ENCODE measurements at regions not wholly inside any gene's neighbourhood (a gene's known extent, or its start where the extent isn't known, plus 50 kb on each side); places are given as distances from the start of the nearest gene placed in this dataset.

DNA sequence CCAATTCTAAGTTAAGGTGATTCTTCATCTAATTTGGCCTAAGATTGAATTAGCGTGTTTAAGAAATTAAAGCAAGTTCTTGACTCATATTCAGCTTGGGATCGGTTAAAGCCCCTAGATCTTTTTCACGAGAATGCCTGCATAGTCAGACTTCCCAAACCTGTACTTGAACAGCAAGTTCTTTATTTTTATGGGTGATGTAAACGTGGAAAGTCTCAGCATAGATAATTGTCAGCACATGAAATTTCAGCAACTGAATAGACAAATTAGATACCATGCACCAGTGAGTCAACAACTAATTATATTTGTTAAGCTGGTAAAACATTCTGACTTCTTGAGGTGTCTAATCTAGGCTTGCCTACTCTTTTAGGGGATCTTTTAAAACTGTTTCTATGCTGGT, 183.1 kb upstream of the TNFAIP3 start:
- DNase-seq (ENCODE audit: extremely low spot score in 2 of 2) = no peak
- Histone ChIP-seq H3K4me3 (no peak overlapping the region), H3K27me3 (no peaks in the 10 kb centered on the region), H3K36me3 (no peaks in the 10 kb centered on the region), H3K9me3 (no peaks in the 10 kb centered on the region), H3K27ac (no peak overlapping the region), H3K4me1 (no peaks in the 10 kb centered on the region)
- intact Hi-C loops (cut with DNase I) = no loop called here
- TF ChIP-seq CTCF (IDR thresholded peaks at IDR 0.05) (no peak), POLR2A (IDR thresholded peaks at IDR 0.05) (no peak), POLR2AphosphoS5 (IDR thresholded peaks at IDR 0.05; ENCODE audit: insufficient read depth in 1 of 2, low read depth in 1 of 2) (no peak)

DNA sequence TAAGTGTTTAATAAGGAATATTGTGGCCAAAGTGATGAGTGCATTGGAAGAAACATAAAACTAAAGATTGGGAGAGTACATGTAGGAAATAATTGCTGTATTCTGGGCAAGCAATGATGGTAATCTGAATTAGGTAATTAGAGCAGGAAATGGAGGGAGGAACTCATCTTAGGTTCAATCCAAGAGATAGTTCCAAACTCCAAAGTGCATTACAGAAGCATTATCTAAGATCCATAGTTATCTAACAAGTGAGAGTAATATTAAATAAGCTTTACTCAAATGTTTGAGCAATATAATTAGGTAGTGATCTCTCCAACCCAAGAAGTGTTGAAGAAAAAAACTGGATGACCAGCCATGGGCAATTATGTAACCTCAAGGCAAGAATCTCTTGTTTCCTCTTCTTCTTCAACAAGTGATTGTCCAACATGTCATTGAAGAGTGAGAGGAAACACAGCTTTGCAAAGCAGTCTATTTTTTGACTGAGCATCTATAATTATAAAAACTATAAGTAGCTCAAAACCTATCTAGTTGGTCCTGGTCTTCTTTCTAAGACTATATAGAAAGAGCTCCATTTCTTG, 181.2 kb upstream of the TNFAIP3 start:
- Histone ChIP-seq H3K27ac (no peak overlapping the region), H3K36me3 (no peaks in the 10 kb centered on the region), H3K9me3 (no peaks in the 10 kb centered on the region), H3K4me3 (no peak overlapping the region), H3K4me1 (no peaks in the 10 kb centered on the region), H3K27me3 (no peaks in the 10 kb centered on the region)
- TF ChIP-seq POLR2A (IDR thresholded peaks at IDR 0.05) (no peak), CTCF (IDR thresholded peaks at IDR 0.05) (no peak), POLR2AphosphoS5 (IDR thresholded peaks at IDR 0.05; ENCODE audit: insufficient read depth in 1 of 2, low read depth in 1 of 2) (no peak)
- no peak for DNase-seq (ENCODE audit: extremely low spot score in 2 of 2)
- intact Hi-C loops (cut with DNase I) = no loop called here

DNA sequence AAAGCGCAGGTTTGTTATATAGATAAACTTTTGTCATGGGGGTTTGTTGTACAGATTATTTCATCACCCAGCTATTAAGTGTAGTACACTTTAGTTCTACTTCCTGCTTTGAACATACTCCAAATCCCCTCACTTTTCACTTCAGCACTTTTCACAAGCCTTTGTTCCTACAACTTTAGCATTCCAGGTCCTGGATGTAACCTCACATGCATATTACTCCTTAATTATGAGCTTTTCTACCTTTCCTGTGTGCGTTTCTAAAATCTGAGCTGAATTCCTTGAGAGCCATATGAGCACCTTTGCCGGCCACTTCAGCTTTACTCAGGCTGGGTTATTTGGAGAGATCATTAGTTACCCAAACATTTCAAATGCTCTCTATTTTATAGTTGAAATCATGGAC, 179.2 kb upstream of the TNFAIP3 start:
- intact Hi-C loops (cut with DNase I) = no loop called here
- H3K36me3 ChIP-seq = no peaks in the 10 kb centered on the region
- no peak overlapping the region for H3K4me3 ChIP-seq
- TF ChIP-seq POLR2A (IDR thresholded peaks at IDR 0.05) = no peak
- no peak for TF ChIP-seq POLR2AphosphoS5 (IDR thresholded peaks at IDR 0.05; ENCODE audit: insufficient read depth in 1 of 2, low read depth in 1 of 2)
- TF ChIP-seq CTCF (IDR thresholded peaks at IDR 0.05) = no peak
- DNase-seq (ENCODE audit: extremely low spot score in 2 of 2) = no peak
- H3K4me1 ChIP-seq = no peaks in the 10 kb centered on the region
- H3K9me3 ChIP-seq = no peaks in the 10 kb centered on the region
- H3K27ac ChIP-seq = no peak overlapping the region
- H3K27me3 ChIP-seq = no peaks in the 10 kb centered on the region

- no peaks in the 10 kb centered on the region for H3K27me3 ChIP-seq
- DNase-seq (ENCODE audit: extremely low spot score in 2 of 2) = no peak
- intact Hi-C loops (cut with DNase I) = no loop called here
- H3K9me3 ChIP-seq = no peaks in the 10 kb centered on the region
- H3K4me3 ChIP-seq = no peak overlapping the region
- H3K4me1 ChIP-seq = no peaks in the 10 kb centered on the region
- H3K36me3 ChIP-seq = no peaks in the 10 kb centered on the region
- no peak overlapping the region for H3K27ac ChIP-seq
- TF ChIP-seq POLR2A (IDR thresholded peaks at IDR 0.05) (no peak), CTCF (IDR thresholded peaks at IDR 0.05) (no peak), POLR2AphosphoS5 (IDR thresholded peaks at IDR 0.05; ENCODE audit: insufficient read depth in 1 of 2, low read depth in 1 of 2) (no peak)
Observed at GRCh38 chr6:137688230-137688971, 178.7 kb upstream of the TNFAIP3 start.

GRCh38 chr6:137689377-137689776, 177.7 kb upstream of the TNFAIP3 start:
- Histone ChIP-seq H3K36me3 (no peaks in the 10 kb centered on the region), H3K27me3 (no peaks in the 10 kb centered on the region), H3K4me1 (no peaks in the 10 kb centered on the region), H3K4me3 (no peak overlapping the region), H3K27ac (no peak overlapping the region), H3K9me3 (no peaks in the 10 kb centered on the region)
- no peak for TF ChIP-seq POLR2A (IDR thresholded peaks at IDR 0.05)
- TF ChIP-seq POLR2AphosphoS5 (IDR thresholded peaks at IDR 0.05; ENCODE audit: insufficient read depth in 1 of 2, low read depth in 1 of 2) = no peak
- TF ChIP-seq CTCF (IDR thresholded peaks at IDR 0.05) = no peak
- DNase-seq (ENCODE audit: extremely low spot score in 2 of 2) = no peak
- intact Hi-C loops (cut with DNase I) = no loop called here

All from vagina (tissue), 2 donors.